ENCODE measurements at regions not wholly inside any gene's neighbourhood (a gene's known extent, or its start where the extent isn't known, plus 50 kb on each side); places are given as distances from the start of the nearest gene placed in this dataset.

- no peak for DNase-seq
Measured at GRCh38 chr18:71212222-71212621, 923.4 kb downstream of the SOCS6 start.

- no peak for DNase-seq
Measured at GRCh38 chr18:71209944-71210343, 921.1 kb downstream of the SOCS6 start.

- DNase-seq = no peak
Measured at GRCh38 chr18:71194438-71194837, 905.6 kb downstream of the SOCS6 start.

GRCh38 chr18:71189581-71189980, 900.7 kb downstream of the SOCS6 start:
- DNase-seq = no peak

- DNase-seq = no peak
Measured at GRCh38 chr18:71168557-71169145, 879.8 kb downstream of the SOCS6 start.

- DNase-seq = no peak
Measured at GRCh38 chr18:71136487-71136886, 847.6 kb downstream of the SOCS6 start.

- DNase-seq = no peak
Measured at GRCh38 chr18:71134122-71134521, 845.3 kb downstream of the SOCS6 start.

GRCh38 chr18:71131918-71132317, 843.1 kb downstream of the SOCS6 start:
- no peak for DNase-seq

GRCh38 chr18:71130351-71130750, 841.5 kb downstream of the SOCS6 start:
- no peak for DNase-seq

GRCh38 chr18:71125581-71125980, 836.7 kb downstream of the SOCS6 start:
- DNase-seq = no peak

GRCh38 chr18:71116535-71116934, 827.7 kb downstream of the SOCS6 start:
- DNase-seq = no peak

- DNase-seq = no peak
Measured at GRCh38 chr18:71115261-71115660, 826.4 kb downstream of the SOCS6 start.

GRCh38 chr18:71114550-71115210, 825.8 kb downstream of the SOCS6 start:
- DNase-seq = no peak

GRCh38 chr18:71107244-71107643, 818.4 kb downstream of the SOCS6 start:
- no peak for DNase-seq

GRCh38 chr18:71106701-71107100, 817.9 kb downstream of the SOCS6 start:
- no peak for DNase-seq

GRCh38 chr18:71105994-71106546, 817.2 kb downstream of the SOCS6 start:
- DNase-seq = no peak

GRCh38 chr18:71105078-71105819, 816.4 kb downstream of the SOCS6 start:
- DNase-seq = no peak

- no peak for DNase-seq
Measured at GRCh38 chr18:71079606-71080005, 790.8 kb downstream of the SOCS6 start.

- no peak for DNase-seq
Measured at GRCh38 chr18:71077451-71077850, 788.6 kb downstream of the SOCS6 start.

- no peak for DNase-seq
Measured at GRCh38 chr18:71075147-71075546, 786.3 kb downstream of the SOCS6 start.

GRCh38 chr18:71068338-71068737, 779.5 kb downstream of the SOCS6 start:
- DNase-seq = no peak

- no peak for DNase-seq
Measured at GRCh38 chr18:71049893-71050292, 761.0 kb downstream of the SOCS6 start.

- no peak for DNase-seq
Measured at GRCh38 chr18:71047882-71048281, 759.0 kb downstream of the SOCS6 start.
